ENCODE measurements at regions not wholly inside any gene's neighbourhood (a gene's known extent, or its start where the extent isn't known, plus 50 kb on each side); places are given as distances from the start of the nearest gene placed in this dataset.

- TF ChIP-seq CTCF (IDR thresholded peaks at IDR 0.05; ENCODE audit: low read depth, low read length) = no peak
- no peak for DNase-seq (ENCODE audit: extremely low read depth, low read depth)
These were observed 477.1 kb downstream of the NSUN3 start for GRCh38 chr3:94539937-94540336.

GRCh38 chr3:94543161-94543560, 480.3 kb downstream of the NSUN3 start:
- TF ChIP-seq CTCF (IDR thresholded peaks at IDR 0.05; ENCODE audit: low read depth, low read length) = no peak
- DNase-seq (ENCODE audit: extremely low read depth, low read depth) = no peak

GRCh38 chr3:94544131-94544789, 481.4 kb downstream of the NSUN3 start:
- no peak for TF ChIP-seq CTCF (IDR thresholded peaks at IDR 0.05; ENCODE audit: low read depth, low read length)
- DNase-seq (ENCODE audit: extremely low read depth, low read depth) = no peak

- no peak for TF ChIP-seq CTCF (IDR thresholded peaks at IDR 0.05; ENCODE audit: low read depth, low read length)
- DNase-seq (ENCODE audit: extremely low read depth, low read depth) = no peak
These were observed 485.9 kb downstream of the NSUN3 start for GRCh38 chr3:94548581-94549316.

GRCh38 chr3:94561094-94561493, 498.2 kb downstream of the NSUN3 start:
- no peak for TF ChIP-seq CTCF (IDR thresholded peaks at IDR 0.05; ENCODE audit: low read depth, low read length)
- no peak for DNase-seq (ENCODE audit: extremely low read depth, low read depth)

GRCh38 chr3:94564247-94564646, 501.4 kb downstream of the NSUN3 start:
- no peak for DNase-seq (ENCODE audit: extremely low read depth, low read depth)
- no peak for TF ChIP-seq CTCF (IDR thresholded peaks at IDR 0.05; ENCODE audit: low read depth, low read length)

GRCh38 chr3:94568041-94568440, 505.2 kb downstream of the NSUN3 start:
- DNase-seq (ENCODE audit: extremely low read depth, low read depth) = no peak
- no peak for TF ChIP-seq CTCF (IDR thresholded peaks at IDR 0.05; ENCODE audit: low read depth, low read length)

All from AG09319 (cell line).